HCT116 (cell line): ENCODE measurements at regions not wholly inside any gene's neighbourhood (a gene's known extent, or its start where the extent isn't known, plus 50 kb on each side); places are given as distances from the start of the nearest gene placed in this dataset.

Source experiments
- ATAC-seq: fragments of 200-7000 bp; cut with Tn5 transposase; 2 replicates; pipeline ENCODE4 v1.9.1; 2020; ENCODE audit warnings: mild to moderate bottlenecking, moderate library complexity
- BruUV-seq: library from RNA; stranded (reverse); fragments of 400-500 nt; replicated peaks from 2 replicates; lab custom pipeline; 2021; lab: Mats Ljungman, UMichigan
- CTCF ChIA-PET: fragments of 300-600 bp; sonication (Branson Sonifier 250); formaldehyde crosslinking; loops from one replicate; lab custom pipeline; 2021; ENCODE audit warnings: antibody characterized with exemption; lab: Charles Lee
- POLR2A ChIA-PET: fragments of 300-600, 350-600 bp; sonication (Branson Sonifier 250); formaldehyde crosslinking; loops from one replicate; lab custom pipeline; 2021; ENCODE audit warnings: antibody characterized with exemption; lab: Charles Lee
- RAD21 ChIA-PET, 2 experiments: fragments of 300-600 bp; sonication (Branson Sonifier 250); formaldehyde crosslinking; loops; one replicate each; lab custom pipeline; 2023; ENCODE audit warnings: low total read pairs in 2 of 2; ENCODE audit not compliant: uncharacterized antibody in 2 of 2, unreplicated experiment in 2 of 2, low non-redundant PET in 1 of 2; lab: Charles Lee
- DNase-seq: peaks from one replicate; pipeline ENCODE4 v3.0.0-alpha.2; 2010; ENCODE audit warnings: low read depth, low spot score
- H2AFZ ChIP-seq: fragments of 200-600 bp; shearing (Covaris generic), sonication (generic); 2 replicates; pipeline ENCODE4 v1.6.1; 2017; ENCODE audit warnings: low read depth, mixed run types, mixed read lengths, antibody characterized with exemption, low read length; ENCODE audit not compliant: poor library complexity, severe bottlenecking
- H3K27ac ChIP-seq: 2 replicates; pipeline ENCODE4 v1.5.1; 2012; ENCODE audit warnings: low read depth, low read length
- H3K27me3 ChIP-seq: fragments of 200-600 bp; sonication (generic); 2 replicates; pipeline ENCODE4 v1.6.1; 2016; ENCODE audit warnings: mixed run types, low read length, mixed read lengths; ENCODE audit not compliant: insufficient read depth
- H3K36me3 ChIP-seq, 2 experiments: fragments of 200-500 bp in 1 of 2; fragments of 200-600 bp in 1 of 2; sonication (Bioruptor generic) in 1 of 2; sonication (generic) in 1 of 2; 2 replicates each; pipeline versions ENCODE4 v1.5.1 to v1.6.1; 2014 to 2016; ENCODE audit warnings: low read length in 2 of 2, inconsistent platforms in 1 of 2, mixed read lengths in 1 of 2, mixed run types in 1 of 2; ENCODE audit not compliant: insufficient read depth in 2 of 2, control insufficient read depth in 1 of 2
- H3K4me1 ChIP-seq, 2 experiments: fragments of 200-600 bp in 1 of 2; sonication (generic) in 1 of 2; 2 replicates each; pipeline versions ENCODE4 v1.5.1 to v1.6.1; 2012 to 2017; ENCODE audit warnings: low read length in 2 of 2, inconsistent platforms in 1 of 2, mild to moderate bottlenecking in 1 of 2, mixed read lengths in 1 of 2, mixed run types in 1 of 2, moderate library complexity in 1 of 2; ENCODE audit not compliant: insufficient read depth in 2 of 2, control insufficient read depth in 1 of 2
- H3K4me2 ChIP-seq: fragments of 200-600 bp; sonication (generic); 2 replicates; pipeline ENCODE4 v1.6.1; 2017; ENCODE audit warnings: mixed run types, low read length, mixed read lengths
- H3K4me3 ChIP-seq, 2 experiments: fragments of 200-600 bp in 1 of 2; sonication (generic) in 1 of 2; replicated peaks in 1 of 2; 2 replicates each; pipeline ENCODE4 v1.5.1; 2011 to 2016; ENCODE audit warnings: low read length in 2 of 2, control low read depth in 1 of 2, low read depth in 1 of 2, mild to moderate bottlenecking in 1 of 2, mixed read lengths in 1 of 2, mixed run types in 1 of 2
- H3K79me2 ChIP-seq: fragments of 200-600 bp; sonication (generic); 2 replicates; pipeline ENCODE4 v1.6.1; 2017; ENCODE audit warnings: mild to moderate bottlenecking, mixed run types, low read length, moderate library complexity, mixed read lengths; ENCODE audit not compliant: insufficient read depth
- H3K9ac ChIP-seq: fragments of 200-600 bp; sonication (generic); 2 replicates; pipeline ENCODE4 v1.6.1; 2016; ENCODE audit warnings: low read length, mixed read lengths
- H3K9me2 ChIP-seq: fragments of 200-600 bp; sonication (generic), shearing (Covaris generic); 2 replicates; pipeline ENCODE4 v1.6.1; 2017; ENCODE audit warnings: mixed run types, mild to moderate bottlenecking, moderate library complexity; ENCODE audit not compliant: insufficient read depth
- H3K9me3 ChIP-seq, 2 experiments: fragments of 200-500 bp in 1 of 2; fragments of 200-600 bp in 1 of 2; sonication (Bioruptor generic) in 1 of 2; sonication (generic) in 1 of 2; 2 replicates each; pipeline ENCODE4 v1.6.1; 2014 to 2017; ENCODE audit warnings: low read length in 2 of 2, mixed read lengths in 2 of 2, inconsistent platforms in 1 of 2, low read depth in 1 of 2, mild to moderate bottlenecking in 1 of 2, mixed run types in 1 of 2, moderate library complexity in 1 of 2; ENCODE audit not compliant: control insufficient read depth in 1 of 2, insufficient read depth in 1 of 2
- H4K20me1 ChIP-seq: fragments of 200-600 bp; sonication (generic), shearing (Covaris generic); 2 replicates; pipeline ENCODE4 v1.6.1; 2017; ENCODE audit warnings: mixed run types, mild to moderate bottlenecking, moderate library complexity; ENCODE audit not compliant: insufficient read depth
- ATF3 ChIP-seq: IDR thresholded peaks from 2 replicates; pipeline ENCODE4 v1.6.1; 2012
- CBX3 ChIP-seq: IDR thresholded peaks from 2 replicates; pipeline ENCODE4 v1.6.1; 2012; ENCODE audit warnings: low read depth
- CEBPB ChIP-seq: IDR thresholded peaks from 2 replicates; pipeline ENCODE4 v1.6.1; 2012; ENCODE audit warnings: low read depth
- CTCF ChIP-seq, 3 experiments: fragments of 200-600 bp in 1 of 3; sonication (generic) in 1 of 3; IDR thresholded peaks in 2 of 3; conservative IDR thresholded peaks in 1 of 3; 2 replicates each; pipeline ENCODE4 v1.5.1; 2012 to 2017; ENCODE audit warnings: low read depth in 2 of 3, low read length in 2 of 3, antibody characterized with exemption in 1 of 3, borderline replicate concordance in 1 of 3, control low read depth in 1 of 3, mild to moderate bottlenecking in 1 of 3, mixed read lengths in 1 of 3, mixed run types in 1 of 3, moderate library complexity in 1 of 3; ENCODE audit not compliant: insufficient read depth in 1 of 3
- EGR1 ChIP-seq: IDR thresholded peaks from 2 replicates; pipeline ENCODE4 v1.6.1; 2012; ENCODE audit warnings: low read depth
- ELF1 ChIP-seq: IDR thresholded peaks from 2 replicates; pipeline ENCODE4 v1.6.1; 2012; ENCODE audit warnings: low read depth, borderline replicate concordance
- EZH2 ChIP-seq: fragments of 200-600 bp; sonication (generic); IDR thresholded peaks from 2 replicates; pipeline ENCODE4 v1.6.1; 2017; ENCODE audit warnings: antibody characterized with exemption, mixed run types
- EZH2phosphoT487 ChIP-seq: fragments of 200-600 bp; IDR thresholded peaks from 2 replicates; pipeline ENCODE4 v1.6.1; 2018; ENCODE audit warnings: antibody characterized with exemption, borderline replicate concordance
- FOSL1 ChIP-seq: IDR thresholded peaks from 2 replicates; pipeline ENCODE4 v1.6.1; 2012; ENCODE audit warnings: low read depth
- MAX ChIP-seq: IDR thresholded peaks from 2 replicates; pipeline ENCODE4 v1.6.1; 2012
- POLR2A ChIP-seq: IDR thresholded peaks from 2 replicates; pipeline ENCODE4 v1.7.0; 2011; ENCODE audit warnings: borderline replicate concordance; ENCODE audit not compliant: insufficient read depth, insufficient read length; ENCODE audit errors: extremely low read depth
- POLR2AphosphoS5 ChIP-seq: IDR thresholded peaks from 2 replicates; pipeline ENCODE4 v1.6.1; 2011; ENCODE audit warnings: mild to moderate bottlenecking, low read depth, low read length, moderate library complexity
- REST ChIP-seq: IDR thresholded peaks from 2 replicates; pipeline ENCODE4 v1.6.1; 2012; ENCODE audit warnings: low read depth
- SIN3A ChIP-seq: IDR thresholded peaks from 2 replicates; pipeline ENCODE4 v1.6.1; 2012; ENCODE audit warnings: low read depth
- SP1 ChIP-seq: IDR thresholded peaks from 2 replicates; pipeline ENCODE4 v1.6.1; 2012; ENCODE audit warnings: low read depth
- SRF ChIP-seq: IDR thresholded peaks from 2 replicates; pipeline ENCODE4 v1.6.1; 2012; ENCODE audit warnings: low read depth
- TCF7L2 ChIP-seq: IDR thresholded peaks from 2 replicates; pipeline ENCODE4 v1.7.0; 2011; ENCODE audit warnings: borderline replicate concordance, inconsistent platforms; ENCODE audit not compliant: insufficient read depth, insufficient read length; ENCODE audit errors: extremely low read depth
- YY1 ChIP-seq: IDR thresholded peaks from 2 replicates; pipeline ENCODE4 v1.6.1; 2011; ENCODE audit warnings: low read length, low read depth, moderate library complexity, mild to moderate bottlenecking; ENCODE audit not compliant: insufficient replicate concordance; ENCODE audit errors: extremely low read depth
- ZBTB33 ChIP-seq: IDR thresholded peaks from 2 replicates; pipeline ENCODE4 v1.6.1; 2011; ENCODE audit warnings: mild to moderate bottlenecking, low read length, moderate library complexity; ENCODE audit not compliant: insufficient replicate concordance; ENCODE audit errors: extremely low read depth
- ZNF274 ChIP-seq: fragments of 200-500 bp; sonication (Bioruptor generic); IDR thresholded peaks from 2 replicates; pipeline ENCODE4 v1.6.1; 2014; ENCODE audit warnings: mild to moderate bottlenecking, low read depth, low read length, inconsistent platforms
- intact Hi-C: fragments of 100-400 bp; cut with micrococcal nuclease; formaldehyde crosslinking; loops from 2 replicates; pipeline ENCODE4 v1.10.0; 2022

GRCh38 chr2:51667679-51668078 is 635.7 kb upstream of the NRXN1 start:
- H3K4me1 ChIP-seq = no peaks in the 10 kb centered on the region
- no peak overlapping the region for H3K4me3 ChIP-seq
- no peak for TF ChIP-seq ATF3
- TF ChIP-seq EZH2 = no peak
- no peak for TF ChIP-seq POLR2AphosphoS5
- no peak for TF ChIP-seq SRF
- no peak for TF ChIP-seq CEBPB
- TF ChIP-seq CTCF (IDR thresholded peaks at IDR 0.05 in 2 of 3, conservative IDR thresholded peaks at IDR 0.05 in 1 of 3; ENCODE audit: borderline replicate concordance in 1 of 3, insufficient read depth in 1 of 3, low read depth in 2 of 3, low read length in 2 of 3) = no peak
- TF ChIP-seq POLR2A = no peak
- no peak for TF ChIP-seq TCF7L2
- TF ChIP-seq ZBTB33 = no peak
- no peak for TF ChIP-seq MAX
- no peak for TF ChIP-seq REST
- no peak for TF ChIP-seq CBX3
- no peak for TF ChIP-seq FOSL1
- no peak for TF ChIP-seq SP1
- TF ChIP-seq EZH2phosphoT487 = no peak
- no peak for TF ChIP-seq YY1
- no peak for TF ChIP-seq ZNF274
- no peak for TF ChIP-seq SIN3A
- no peak for TF ChIP-seq ELF1
- no peak for TF ChIP-seq EGR1
- no peaks in the 10 kb centered on the region for H4K20me1 ChIP-seq
- no peaks in the 10 kb centered on the region for H3K9me3 ChIP-seq
- H3K4me2 ChIP-seq = no peak overlapping the region
- no peak overlapping the region for H3K27ac ChIP-seq
- no peak overlapping the region for H3K9ac ChIP-seq
- POLR2A ChIA-PET = no interaction called here
- H3K79me2 ChIP-seq = no peaks in the 10 kb centered on the region
- no peaks in the 10 kb centered on the region for H3K27me3 ChIP-seq
- no peaks in the 10 kb centered on the region for H3K9me2 ChIP-seq
- DNase-seq (no peak), ATAC-seq (no peak)
- H2AFZ ChIP-seq = no peak overlapping the region
- BruUV-seq = no TSS peak
- intact Hi-C loops = no loop called here
- H3K36me3 ChIP-seq = no peaks in the 10 kb centered on the region
- RAD21 ChIA-PET = no interaction called here
- CTCF ChIA-PET = no interaction called here
